Astrocyte (in vitro differentiated cells and primary cell): ENCODE measurements at regions not wholly inside any gene's neighbourhood (a gene's known extent, or its start where the extent isn't known, plus 50 kb on each side); places are given as distances from the start of the nearest gene placed in this dataset.

Experiments
- DNase-seq: peaks from one replicate; pipeline ENCODE4 v3.0.0-alpha.2; 2010; ENCODE audit warnings: low read depth
- FAIRE-seq: peaks from 2 replicates; lab custom pipeline; 2011; peaks lifted over from hg19 to GRCh38; lab: Jason Lieb, UNC
- H2AFZ ChIP-seq: 2 replicates; pipeline ENCODE4 v1.6.0; 2012; ENCODE audit warnings: low read depth, low read length, inconsistent platforms
- H3K27ac ChIP-seq: 2 replicates; pipeline ENCODE4 v1.5.1; 2011; ENCODE audit warnings: low read depth, low read length, inconsistent platforms
- H3K27me3 ChIP-seq: 2 replicates; pipeline ENCODE4 v1.6.0; 2011; ENCODE audit warnings: low read length, inconsistent platforms; ENCODE audit not compliant: insufficient read depth
- H3K36me3 ChIP-seq: 2 replicates; pipeline ENCODE4 v1.5.1; 2011; ENCODE audit warnings: low read length, inconsistent platforms; ENCODE audit not compliant: insufficient read depth
- H3K4me1 ChIP-seq: 2 replicates; pipeline ENCODE4 v1.5.1; 2011; ENCODE audit warnings: low read length, inconsistent platforms; ENCODE audit not compliant: insufficient read depth
- H3K4me2 ChIP-seq: 2 replicates; pipeline ENCODE4 v1.6.0; 2012; ENCODE audit warnings: low read length, inconsistent platforms
- H3K4me3 ChIP-seq: 2 replicates; pipeline ENCODE4 v1.5.1; 2011; ENCODE audit warnings: low read depth, mild to moderate bottlenecking, low read length, inconsistent platforms; ENCODE audit not compliant: insufficient read depth
- H3K79me2 ChIP-seq: 2 replicates; pipeline ENCODE4 v1.6.0; 2012; ENCODE audit warnings: mild to moderate bottlenecking, low read length, inconsistent platforms; ENCODE audit not compliant: insufficient read depth
- H3K9ac ChIP-seq: 2 replicates; pipeline ENCODE4 v1.6.0; 2012; ENCODE audit warnings: mild to moderate bottlenecking, low read length, inconsistent platforms
- H3K9me3 ChIP-seq: 2 replicates; pipeline ENCODE4 v1.5.1; 2012; ENCODE audit warnings: low read depth, mild to moderate bottlenecking, low read length, inconsistent platforms; ENCODE audit not compliant: insufficient read depth
- H4K20me1 ChIP-seq: 2 replicates; pipeline ENCODE4 v1.6.0; 2012; ENCODE audit warnings: low read length, inconsistent platforms; ENCODE audit not compliant: insufficient read depth
- H3K27ac Mint-ChIP-seq: one replicate; pipeline ENCODE4 v1.8.0; 2021; ENCODE audit warnings: mild to moderate bottlenecking, mixed read lengths; ENCODE audit not compliant: unreplicated experiment
- H3K27me3 Mint-ChIP-seq: one replicate; pipeline ENCODE4 v1.8.0; 2021; ENCODE audit warnings: low read depth, mixed read lengths; ENCODE audit not compliant: unreplicated experiment
- H3K36me3 Mint-ChIP-seq: one replicate; pipeline ENCODE4 v1.8.0; 2021; ENCODE audit warnings: low read depth, mixed read lengths; ENCODE audit not compliant: unreplicated experiment
- H3K4me1 Mint-ChIP-seq: one replicate; pipeline ENCODE4 v1.8.0; 2021; ENCODE audit warnings: low read depth, mixed read lengths; ENCODE audit not compliant: unreplicated experiment
- H3K4me3 Mint-ChIP-seq: one replicate; pipeline ENCODE4 v1.8.0; 2021; ENCODE audit warnings: mild to moderate bottlenecking, moderate library complexity, mixed read lengths; ENCODE audit not compliant: unreplicated experiment
- H3K9me3 Mint-ChIP-seq: one replicate; pipeline ENCODE4 v1.8.0; 2021; ENCODE audit warnings: mild to moderate bottlenecking, mixed read lengths; ENCODE audit not compliant: unreplicated experiment
- EZH2 ChIP-seq: IDR thresholded peaks from 2 replicates; pipeline ENCODE4 v1.6.1; 2012; ENCODE audit warnings: mild to moderate bottlenecking, low read length, inconsistent platforms; ENCODE audit not compliant: insufficient read depth
- TF ChIP-seq, protein P1 (sequence below): IDR thresholded peaks from 2 replicates; pipeline ENCODE4 v1.5.1; 2011; ENCODE audit warnings: low read depth, mild to moderate bottlenecking, inconsistent platforms, low read length, moderate library complexity; ENCODE audit not compliant: insufficient read depth

DNA sequence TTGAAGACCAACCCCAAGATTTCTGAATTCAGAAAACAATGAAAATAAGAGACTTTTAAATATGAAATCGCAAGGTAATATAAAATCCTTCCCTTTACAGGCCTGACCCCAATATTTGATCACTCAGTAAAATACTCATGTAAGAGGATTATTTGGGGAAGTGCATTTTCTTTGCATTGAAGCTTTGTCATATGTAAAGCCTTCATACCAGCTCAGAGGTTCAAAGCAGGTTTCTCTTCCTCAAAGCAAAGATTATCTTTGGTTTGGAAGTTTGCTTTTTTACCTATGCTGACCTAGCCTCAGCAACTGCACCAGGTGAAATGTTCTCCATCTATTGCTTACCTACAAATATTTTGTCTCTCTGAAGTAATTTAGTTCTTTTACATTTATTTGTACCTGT is 106.5 kb upstream of the PARP8 start:
- Histone ChIP-seq H3K4me2 (no peak overlapping the region), H3K4me1 (no peaks in the 10 kb centered on the region), H3K27ac (no peak overlapping the region), H3K36me3 (no peaks in the 10 kb centered on the region), H2AFZ (no peak overlapping the region), H3K27me3 (no peaks in the 10 kb centered on the region), H4K20me1 (no peaks in the 10 kb centered on the region), H3K9ac (no peak overlapping the region), H3K4me3 (no peak overlapping the region), H3K9me3 (no peaks in the 10 kb centered on the region), H3K79me2 (no peaks in the 10 kb centered on the region)
- Mint-ChIP-seq H3K27ac (no peak overlapping the region), H3K4me1 (no peaks in the 10 kb centered on the region), H3K36me3 (no peaks in the 10 kb centered on the region), H3K9me3 (no peaks in the 10 kb centered on the region), H3K27me3 (no peaks in the 10 kb centered on the region), H3K4me3 (no peak overlapping the region)
- DNase-seq: no peak
- FAIRE-seq: no peak
- TF ChIP-seq, protein P1, sequence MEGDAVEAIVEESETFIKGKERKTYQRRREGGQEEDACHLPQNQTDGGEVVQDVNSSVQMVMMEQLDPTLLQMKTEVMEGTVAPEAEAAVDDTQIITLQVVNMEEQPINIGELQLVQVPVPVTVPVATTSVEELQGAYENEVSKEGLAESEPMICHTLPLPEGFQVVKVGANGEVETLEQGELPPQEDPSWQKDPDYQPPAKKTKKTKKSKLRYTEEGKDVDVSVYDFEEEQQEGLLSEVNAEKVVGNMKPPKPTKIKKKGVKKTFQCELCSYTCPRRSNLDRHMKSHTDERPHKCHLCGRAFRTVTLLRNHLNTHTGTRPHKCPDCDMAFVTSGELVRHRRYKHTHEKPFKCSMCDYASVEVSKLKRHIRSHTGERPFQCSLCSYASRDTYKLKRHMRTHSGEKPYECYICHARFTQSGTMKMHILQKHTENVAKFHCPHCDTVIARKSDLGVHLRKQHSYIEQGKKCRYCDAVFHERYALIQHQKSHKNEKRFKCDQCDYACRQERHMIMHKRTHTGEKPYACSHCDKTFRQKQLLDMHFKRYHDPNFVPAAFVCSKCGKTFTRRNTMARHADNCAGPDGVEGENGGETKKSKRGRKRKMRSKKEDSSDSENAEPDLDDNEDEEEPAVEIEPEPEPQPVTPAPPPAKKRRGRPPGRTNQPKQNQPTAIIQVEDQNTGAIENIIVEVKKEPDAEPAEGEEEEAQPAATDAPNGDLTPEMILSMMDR: no peak
- TF ChIP-seq EZH2: no peak

DNA sequence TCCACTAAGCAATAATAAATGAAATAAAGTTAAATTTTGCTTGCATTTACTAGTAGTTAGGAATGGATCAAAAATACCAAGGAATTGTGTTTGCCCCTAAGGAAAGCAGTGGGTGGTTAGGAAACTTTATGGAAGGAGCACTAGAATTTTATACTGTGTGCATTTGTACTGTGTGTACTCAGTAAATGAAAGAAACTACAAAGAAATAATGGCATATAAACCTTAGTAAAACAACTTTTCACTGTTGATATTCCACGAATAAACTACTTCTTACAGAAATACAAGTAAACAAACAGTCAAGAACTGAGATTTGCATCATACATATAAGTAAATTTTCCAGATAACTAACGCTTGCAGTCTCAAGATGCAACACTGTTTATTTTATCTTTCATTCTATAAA is 103.7 kb upstream of the PARP8 start:
- no peak overlapping the region for H3K27ac Mint-ChIP-seq
- Histone ChIP-seq H2AFZ (no peak overlapping the region), H3K9me3 (no peaks in the 10 kb centered on the region), H3K36me3 (no peaks in the 10 kb centered on the region), H3K4me3 (no peak overlapping the region), H3K4me2 (no peak overlapping the region), H3K9ac (no peak overlapping the region), H3K27ac (no peak overlapping the region), H3K4me1 (no peaks in the 10 kb centered on the region), H3K79me2 (no peaks in the 10 kb centered on the region), H3K27me3 (no peaks in the 10 kb centered on the region), H4K20me1 (no peaks in the 10 kb centered on the region)
- no peaks in the 10 kb centered on the region for H3K9me3 Mint-ChIP-seq
- no peaks in the 10 kb centered on the region for H3K36me3 Mint-ChIP-seq
- H3K27me3 Mint-ChIP-seq: no peaks in the 10 kb centered on the region
- no peak for TF ChIP-seq EZH2
- TF ChIP-seq, protein P1: no peak
- FAIRE-seq: no peak
- no peak overlapping the region for H3K4me3 Mint-ChIP-seq
- DNase-seq: no peak
- no peaks in the 10 kb centered on the region for H3K4me1 Mint-ChIP-seq

DNA sequence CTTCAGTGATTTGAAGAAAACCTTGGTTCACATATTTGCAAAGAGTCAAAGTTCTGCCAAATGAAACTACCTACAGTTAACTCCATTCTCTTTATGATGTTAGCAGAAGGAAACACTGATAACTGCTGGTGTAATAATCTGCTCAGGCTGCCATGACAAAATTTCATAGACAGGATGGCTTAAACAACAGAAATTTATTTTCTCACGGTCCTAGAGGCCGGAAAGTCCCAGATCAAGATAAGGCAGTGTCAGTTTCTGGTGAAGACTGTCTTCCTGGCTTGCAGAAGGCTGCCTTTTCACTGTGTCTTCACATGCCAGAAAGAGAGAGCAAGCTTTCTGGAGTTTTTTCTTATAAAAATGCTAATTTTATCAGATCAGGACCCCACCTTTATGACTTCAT is 102.4 kb upstream of the PARP8 start:
- Mint-ChIP-seq H3K4me1 (no peaks in the 10 kb centered on the region), H3K27me3 (no peaks in the 10 kb centered on the region), H3K27ac (no peak overlapping the region), H3K4me3 (no peak overlapping the region), H3K9me3 (peaks cover 3% of the 10 kb centered on the region), H3K36me3 (no peaks in the 10 kb centered on the region)
- Histone ChIP-seq H3K9me3 (no peaks in the 10 kb centered on the region), H3K79me2 (no peaks in the 10 kb centered on the region), H4K20me1 (no peaks in the 10 kb centered on the region), H3K4me1 (no peaks in the 10 kb centered on the region), H3K27me3 (no peaks in the 10 kb centered on the region), H3K27ac (no peak overlapping the region), H3K36me3 (no peaks in the 10 kb centered on the region), H2AFZ (no peak overlapping the region), H3K4me2 (no peak overlapping the region), H3K4me3 (no peak overlapping the region), H3K9ac (no peak overlapping the region)
- no peak for FAIRE-seq
- no peak for DNase-seq
- TF ChIP-seq, protein P1: no peak
